OCI-LY3 (cell line): ENCODE measurements at regions not wholly inside any gene's neighbourhood (a gene's known extent, or its start where the extent isn't known, plus 50 kb on each side); places are given as distances from the start of the nearest gene placed in this dataset.

Experiments used
- CTCF ChIP-seq: fragments of 200-600, 300-600 bp; sonication (generic); IDR thresholded peaks from 2 replicates; pipeline ENCODE4 v1.5.1; 2014; ENCODE audit warnings: antibody characterized with exemption, low read length, low read depth
- EZH2phosphoT487 ChIP-seq: fragments of 200-600 bp; shearing (Covaris generic); IDR thresholded peaks from 2 replicates; pipeline ENCODE4 v1.6.1; 2018; ENCODE audit warnings: antibody characterized with exemption, mixed run types, low read depth

GRCh38 chr15:46766021-46766420 is 951.3 kb upstream of the SEMA6D start:
- TF ChIP-seq CTCF: no peak
- TF ChIP-seq EZH2phosphoT487: no peak
